HG03439 (cell line): ENCODE measurements at regions not wholly inside any gene's neighbourhood (a gene's known extent, or its start where the extent isn't known, plus 50 kb on each side); places are given as distances from the start of the nearest gene placed in this dataset.

Experiments used
- ATAC-seq: cut with Tn5 transposase; IDR thresholded peaks from one replicate; pipeline ENCODE4 v1.9.1; 2021; ENCODE audit warnings: mild to moderate bottlenecking, moderate library complexity; ENCODE audit not compliant: unreplicated experiment

DNA sequence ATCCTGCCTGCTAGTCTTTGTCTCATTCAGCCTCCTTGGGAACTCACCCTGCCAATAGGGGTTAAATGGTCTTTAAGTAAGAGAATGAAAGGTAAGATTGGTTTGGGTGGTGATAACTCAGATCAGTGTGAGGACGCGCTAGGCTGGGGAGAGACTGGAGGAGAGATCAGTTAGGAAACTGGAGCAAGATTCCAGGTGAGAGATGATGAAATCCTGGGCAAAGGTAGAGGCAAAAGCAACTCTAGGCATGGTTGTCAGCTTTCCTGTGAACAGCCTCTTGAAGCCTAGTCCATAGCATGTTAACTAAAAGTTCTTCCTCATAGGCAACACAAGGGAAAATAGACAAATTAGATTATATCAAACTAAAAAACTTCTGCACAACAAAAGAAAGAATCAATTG lies 145.2 kb upstream of the ANKRD28 start:
- no peak for ATAC-seq

DNA sequence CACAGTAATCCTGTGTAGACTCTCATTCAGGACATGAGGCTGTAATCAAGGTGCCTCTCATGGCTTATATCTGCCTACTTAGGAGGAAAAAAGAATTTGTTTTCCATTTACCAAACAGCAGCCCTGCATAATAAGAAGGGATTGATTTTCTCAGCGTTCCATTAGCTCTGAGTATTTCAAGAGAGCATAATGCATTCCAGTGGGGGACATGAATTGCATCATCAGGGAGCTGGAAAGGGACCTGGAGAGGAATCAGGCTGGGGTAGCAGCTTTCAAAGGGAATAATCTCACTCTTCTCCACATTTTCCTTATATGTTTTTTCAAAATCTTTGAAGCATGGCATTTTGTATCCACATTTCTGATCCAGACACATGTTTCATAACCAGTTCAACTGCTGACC lies 150.6 kb upstream of the ANKRD28 start:
- no peak for ATAC-seq

- ATAC-seq, result no peak
These were observed 154.9 kb upstream of the ANKRD28 start for GRCh38 chr3:15952543-15953175.

GRCh38 chr3:15953841-15954240 lies 156.1 kb upstream of the ANKRD28 start:
- ATAC-seq, result no peak

GRCh38 chr3:15955968-15956367 lies 158.2 kb upstream of the ANKRD28 start:
- ATAC-seq, result no peak

DNA sequence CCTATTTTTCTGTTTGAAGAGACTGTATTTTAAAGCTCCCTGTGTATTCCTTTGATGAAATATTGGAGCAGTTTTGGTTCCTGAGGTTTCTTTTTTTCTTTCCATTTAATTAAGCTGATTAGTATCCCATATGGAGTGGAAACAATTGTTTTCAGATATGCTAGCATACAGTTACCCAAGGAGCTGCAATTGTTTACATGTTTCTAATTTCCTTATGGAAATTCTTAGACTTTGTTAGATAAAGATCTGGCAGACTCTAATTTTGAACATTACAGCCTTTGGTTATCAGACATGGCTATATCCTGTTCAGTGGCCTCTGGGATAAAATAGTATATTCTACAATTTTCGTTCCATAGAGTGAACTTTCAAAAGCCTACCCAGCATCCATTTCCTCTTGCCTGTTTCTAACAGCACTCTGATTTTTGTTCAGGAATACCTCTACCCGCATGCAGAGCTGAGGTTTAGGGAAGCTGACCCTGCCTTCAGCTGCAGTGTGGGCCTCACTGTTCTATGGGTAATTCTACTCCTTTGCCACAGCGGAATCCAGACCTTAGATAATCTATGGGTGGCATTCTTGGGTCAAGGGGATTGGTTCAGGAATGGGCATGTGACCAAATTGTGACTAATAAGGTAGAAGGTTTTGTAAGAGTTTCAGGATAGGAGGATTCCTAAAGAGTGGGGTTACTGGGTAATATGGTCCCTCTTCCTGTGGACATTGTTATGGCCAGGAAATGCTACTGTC lies 161.1 kb upstream of the ANKRD28 start:
- ATAC-seq, result no peak

- ATAC-seq, result no peak
These were observed 161.6 kb upstream of the ANKRD28 start for GRCh38 chr3:15959434-15959811.

DNA sequence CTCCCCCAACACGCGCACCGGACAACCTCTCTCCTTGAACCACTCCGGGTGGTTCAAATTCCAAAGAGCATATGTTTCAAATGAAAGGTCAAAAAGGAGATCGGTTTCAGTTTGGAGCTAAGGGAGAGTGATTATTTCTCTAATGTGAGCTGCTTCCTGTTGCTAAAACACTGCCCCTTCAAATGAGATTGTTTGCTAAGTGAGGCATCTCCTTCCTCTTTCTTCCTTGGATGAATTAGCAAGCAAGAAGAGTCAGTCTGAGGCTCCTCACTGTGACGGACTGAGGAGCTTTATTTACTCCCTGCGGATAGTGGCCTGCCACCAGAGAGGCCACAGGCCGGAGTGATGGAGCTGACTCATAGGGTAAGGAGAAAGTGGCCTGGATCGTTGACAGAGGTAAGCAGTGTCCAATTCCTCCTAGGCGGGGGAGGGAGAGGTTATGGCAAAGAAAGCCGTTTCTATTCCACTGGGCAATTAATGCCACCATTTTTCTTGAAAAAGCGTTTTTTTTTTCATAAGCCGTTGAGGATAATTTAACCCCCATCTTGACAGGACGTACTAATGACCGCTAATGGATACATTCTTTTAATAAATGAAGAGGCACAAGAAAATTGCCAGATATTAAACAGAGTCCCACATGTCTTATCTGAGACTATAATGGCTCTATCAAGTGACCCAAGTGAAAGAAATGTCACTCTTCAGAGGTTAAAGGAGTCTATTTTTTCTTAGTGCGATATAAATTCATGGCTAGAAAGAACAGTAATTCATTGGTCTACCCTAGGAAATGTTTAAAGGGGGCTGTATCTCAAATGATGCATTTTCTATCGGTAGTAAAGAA lies 167.0 kb upstream of the ANKRD28 start:
- no peak for ATAC-seq

- ATAC-seq, result no peak
These were observed 169.8 kb upstream of the ANKRD28 start for GRCh38 chr3:15967577-15967976.

DNA sequence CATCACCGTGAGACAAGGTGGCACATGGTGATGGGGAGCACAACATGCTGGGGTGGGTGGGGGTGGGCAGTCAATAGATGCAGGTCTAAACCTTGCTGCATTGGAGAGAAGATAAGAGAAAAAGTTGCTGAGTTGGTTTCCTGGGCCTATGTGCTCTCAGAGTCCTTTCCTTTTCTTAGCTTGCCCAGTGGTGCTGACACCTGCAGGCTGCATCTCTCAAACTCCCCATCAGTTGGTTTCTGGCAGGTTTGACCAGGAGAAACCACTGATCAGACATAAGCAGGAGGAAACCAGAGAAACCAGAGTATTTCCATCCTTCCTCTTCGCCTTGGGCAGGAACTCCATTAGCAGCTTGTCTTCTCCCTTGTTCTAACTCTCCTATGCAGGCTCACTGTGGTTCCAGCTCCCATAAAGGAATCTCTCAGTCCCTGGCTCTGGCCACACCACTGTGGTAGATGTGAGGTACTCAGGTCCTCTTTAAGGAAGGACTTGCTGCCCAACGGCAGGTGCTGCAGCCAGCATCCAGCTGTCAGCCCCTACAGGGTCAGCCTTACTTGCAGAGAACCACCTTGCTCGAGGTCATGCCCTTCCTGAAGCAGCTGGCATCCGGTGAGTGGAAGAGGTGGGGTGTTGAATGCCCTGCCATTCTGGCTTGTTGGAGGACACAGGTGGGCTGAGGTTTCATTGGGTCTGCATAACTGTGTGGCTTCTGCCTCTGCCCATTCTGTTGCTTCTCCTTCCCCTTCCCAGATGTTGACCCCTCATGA lies 172.3 kb upstream of the ANKRD28 start:
- ATAC-seq, result no peak

- no peak for ATAC-seq
These were observed 175.6 kb upstream of the ANKRD28 start for GRCh38 chr3:15973414-15973813.

GRCh38 chr3:15973940-15974339 lies 176.2 kb upstream of the ANKRD28 start:
- no peak for ATAC-seq

GRCh38 chr3:15974647-15975046 lies 176.9 kb upstream of the ANKRD28 start:
- ATAC-seq, result no peak

DNA sequence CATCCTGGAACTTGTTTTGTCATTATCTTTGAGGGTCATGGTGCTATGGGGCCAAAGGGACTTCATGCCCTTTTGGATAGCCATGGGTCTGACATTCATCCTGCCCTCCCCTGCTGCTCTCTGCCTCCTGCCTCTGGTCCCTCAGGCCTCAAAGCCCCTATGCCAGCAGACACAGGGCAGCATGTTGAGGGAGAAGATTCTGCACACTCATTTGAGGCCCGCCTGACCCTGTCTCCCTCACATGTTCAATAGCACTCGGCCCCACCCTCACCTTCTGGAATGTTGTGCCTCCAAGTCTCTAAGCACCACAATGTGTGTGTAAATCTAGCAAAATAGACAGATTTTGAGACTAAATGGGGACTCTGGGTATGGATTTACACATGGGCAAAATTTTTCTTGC lies 178.7 kb upstream of the ANKRD28 start:
- no peak for ATAC-seq

- no peak for ATAC-seq
These were observed 179.3 kb upstream of the ANKRD28 start for GRCh38 chr3:15977090-15977489.

GRCh38 chr3:15977598-15978232 lies 179.9 kb upstream of the ANKRD28 start:
- ATAC-seq, result no peak

- no peak for ATAC-seq
These were observed 181.0 kb upstream of the ANKRD28 start for GRCh38 chr3:15978801-15979200.

DNA sequence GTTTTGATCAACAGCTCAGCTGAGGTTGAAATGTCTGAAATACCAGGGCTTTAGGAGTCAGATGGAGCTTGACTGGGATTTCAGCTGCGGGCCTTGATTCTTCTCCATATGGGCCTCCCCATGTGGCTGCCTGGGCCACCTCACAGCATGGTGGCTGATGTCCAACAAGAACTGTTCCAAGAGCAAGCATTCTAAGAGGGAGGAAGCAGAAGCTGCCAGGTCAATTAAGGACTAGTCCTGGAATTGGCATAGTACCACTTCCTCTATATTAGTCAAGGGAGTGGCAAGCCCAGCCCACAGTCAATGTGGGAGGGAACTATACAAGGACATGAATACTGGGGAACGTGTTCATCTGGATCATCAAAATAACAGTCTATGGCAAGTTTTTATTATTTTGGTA lies 181.7 kb upstream of the ANKRD28 start:
- ATAC-seq, result no peak

GRCh38 chr3:15979900-15980299 lies 182.1 kb upstream of the ANKRD28 start:
- no peak for ATAC-seq

- ATAC-seq, result no peak
These were observed 184.5 kb upstream of the ANKRD28 start for GRCh38 chr3:15982243-15982642.
